Retinal pigment epithelial cell (primary cell): ENCODE measurements at regions not wholly inside any gene's neighbourhood (a gene's known extent, or its start where the extent isn't known, plus 50 kb on each side); places are given as distances from the start of the nearest gene placed in this dataset.

Experiments
- DNase-seq: peaks from one replicate; pipeline ENCODE4 v3.0.0-alpha.2; 2010; ENCODE audit warnings: low read depth
- H3K4me3 ChIP-seq: 2 replicates; pipeline ENCODE4 v1.5.1; 2011; ENCODE audit warnings: mild to moderate bottlenecking, low read length, control low read depth, moderate library complexity
- TF ChIP-seq, protein P1 (sequence below): conservative IDR thresholded peaks from 2 replicates; pipeline ENCODE4 v1.5.1; 2011; ENCODE audit warnings: low read depth, low read length, control low read depth, inconsistent platforms

- TF ChIP-seq, protein P1, sequence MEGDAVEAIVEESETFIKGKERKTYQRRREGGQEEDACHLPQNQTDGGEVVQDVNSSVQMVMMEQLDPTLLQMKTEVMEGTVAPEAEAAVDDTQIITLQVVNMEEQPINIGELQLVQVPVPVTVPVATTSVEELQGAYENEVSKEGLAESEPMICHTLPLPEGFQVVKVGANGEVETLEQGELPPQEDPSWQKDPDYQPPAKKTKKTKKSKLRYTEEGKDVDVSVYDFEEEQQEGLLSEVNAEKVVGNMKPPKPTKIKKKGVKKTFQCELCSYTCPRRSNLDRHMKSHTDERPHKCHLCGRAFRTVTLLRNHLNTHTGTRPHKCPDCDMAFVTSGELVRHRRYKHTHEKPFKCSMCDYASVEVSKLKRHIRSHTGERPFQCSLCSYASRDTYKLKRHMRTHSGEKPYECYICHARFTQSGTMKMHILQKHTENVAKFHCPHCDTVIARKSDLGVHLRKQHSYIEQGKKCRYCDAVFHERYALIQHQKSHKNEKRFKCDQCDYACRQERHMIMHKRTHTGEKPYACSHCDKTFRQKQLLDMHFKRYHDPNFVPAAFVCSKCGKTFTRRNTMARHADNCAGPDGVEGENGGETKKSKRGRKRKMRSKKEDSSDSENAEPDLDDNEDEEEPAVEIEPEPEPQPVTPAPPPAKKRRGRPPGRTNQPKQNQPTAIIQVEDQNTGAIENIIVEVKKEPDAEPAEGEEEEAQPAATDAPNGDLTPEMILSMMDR = no peak
Observed at GRCh38 chr1:55822891-55823290, 607.7 kb upstream of the USP24 start.

DNA sequence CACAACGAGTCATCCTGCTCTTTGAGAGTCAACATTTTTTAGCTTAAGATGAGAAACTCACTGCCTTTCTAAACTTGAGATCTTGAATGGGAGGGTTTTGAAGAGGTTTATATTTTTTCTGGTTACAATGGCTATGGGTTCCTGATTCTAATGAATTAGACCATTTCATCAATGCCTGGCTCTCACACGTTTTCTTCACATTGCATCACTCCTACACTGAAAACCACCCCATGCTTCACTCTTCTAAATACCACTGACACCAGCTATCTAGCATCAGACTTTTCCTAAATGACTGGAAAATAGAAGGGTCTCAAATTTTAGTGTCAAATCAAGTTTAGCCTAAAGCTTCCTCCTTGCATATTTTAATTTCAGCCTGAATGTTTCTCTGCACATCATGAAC is 606.1 kb upstream of the USP24 start:
- no peak overlapping the region for H3K4me3 ChIP-seq
- DNase-seq = no peak
- TF ChIP-seq, protein P1 = no peak

More at GRCh38 chr1:55822891-55823290, 607.7 kb upstream of the USP24 start:
- DNase-seq = no peak
- H3K4me3 ChIP-seq = no peak overlapping the region

DNA sequence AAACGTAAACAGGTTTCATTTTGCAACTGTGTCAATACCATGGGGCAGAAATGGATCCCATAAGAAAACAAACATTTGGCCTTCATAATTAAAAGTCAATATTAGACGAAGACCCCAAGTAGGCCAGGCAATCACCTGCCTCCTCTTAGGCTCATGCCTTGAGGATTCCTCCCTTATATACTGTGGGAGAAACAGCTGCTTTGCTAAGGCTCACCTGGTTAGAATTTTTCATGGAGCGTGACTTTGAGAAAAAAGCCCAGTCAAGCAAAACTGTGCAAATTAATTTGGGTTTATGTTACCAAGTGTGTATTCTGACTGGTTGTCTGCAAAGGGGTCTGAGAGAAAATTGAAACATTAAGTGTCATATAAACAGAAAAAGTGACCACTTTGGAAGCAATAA is 605.3 kb upstream of the USP24 start:
- DNase-seq = no peak
- TF ChIP-seq, protein P1 = no peak

GRCh38 chr1:55819011-55819410 is 603.8 kb upstream of the USP24 start:
- TF ChIP-seq, protein P1 = no peak
- no peak for DNase-seq
- no peak overlapping the region for H3K4me3 ChIP-seq

More for the DNA sequence above, 605.3 kb upstream of the USP24 start:
- H3K4me3 ChIP-seq = no peak overlapping the region

- H3K4me3 ChIP-seq = no peak overlapping the region
- TF ChIP-seq, protein P1 = no peak
- no peak for DNase-seq
Observed at GRCh38 chr1:55816456-55817426, 601.6 kb upstream of the USP24 start.

DNA sequence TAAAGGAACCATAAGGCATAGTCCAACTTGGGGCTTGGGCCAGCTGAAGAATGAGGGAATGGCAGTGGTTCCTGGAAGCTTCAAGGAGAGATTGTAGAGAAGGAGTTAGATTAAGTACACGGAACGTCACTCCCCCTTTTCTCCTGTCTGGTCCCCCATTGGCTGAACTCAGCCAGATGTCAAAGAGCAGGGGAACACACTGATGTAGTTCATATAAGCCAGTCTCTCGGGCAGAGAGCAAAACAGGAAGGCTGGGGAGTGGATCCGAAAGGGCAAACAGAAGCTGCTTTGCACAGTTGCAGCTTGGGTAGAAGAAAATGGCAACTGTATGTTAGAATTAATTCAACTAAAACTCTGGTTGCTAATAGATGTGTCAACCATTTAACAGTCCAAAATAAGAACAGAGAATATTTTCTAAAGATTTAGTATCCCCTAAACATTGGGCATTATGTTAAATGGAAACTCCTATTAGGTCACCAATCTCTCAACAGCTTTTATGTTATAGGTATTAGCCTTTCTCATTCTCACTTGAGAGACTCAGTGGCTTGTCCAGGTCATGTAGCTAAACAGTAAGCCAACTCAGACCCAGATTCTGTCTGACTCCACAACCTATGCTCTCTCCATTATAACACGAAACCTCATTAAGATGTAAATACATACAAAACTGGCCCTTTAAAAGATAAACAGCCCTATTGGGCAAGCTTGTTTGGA is 600.7 kb upstream of the USP24 start:
- TF ChIP-seq, protein P1 = no peak
- H3K4me3 ChIP-seq = no peak overlapping the region
- no peak for DNase-seq
